ENCODE measurements at regions not wholly inside any gene's neighbourhood (a gene's known extent, or its start where the extent isn't known, plus 50 kb on each side); places are given as distances from the start of the nearest gene placed in this dataset.

DNA sequence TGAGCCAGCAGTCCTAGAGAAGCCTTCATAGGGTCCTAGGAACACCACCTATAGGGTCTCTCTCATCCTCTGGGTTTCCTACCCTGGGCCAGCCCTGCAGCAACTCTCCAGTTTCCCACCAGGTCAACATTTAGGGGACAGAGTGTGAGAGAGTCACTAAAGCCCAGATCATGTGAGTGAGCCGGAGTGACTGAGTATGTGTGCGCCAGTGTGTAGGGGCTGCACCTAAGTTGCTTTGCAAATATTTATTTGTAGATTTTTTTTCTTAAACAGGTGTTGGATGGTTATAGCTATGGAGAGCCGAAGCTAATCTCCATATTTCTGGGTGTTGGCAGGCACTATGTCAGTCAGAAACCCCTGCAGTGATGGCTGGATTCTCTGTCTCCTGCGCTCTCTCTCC is 232.5 kb upstream of the NCAM1 start:
- Histone ChIP-seq H3K36me3 (no peaks in the 10 kb centered on the region), H3K27ac (no peak overlapping the region), H3K27me3 (peaks cover 0 to 22% (median 0%) of the 10 kb centered on the region in 4 donors), H3K4me3 (no peak overlapping the region), H3K9me3 (no peaks in the 10 kb centered on the region), H3K4me1 (no peaks in the 10 kb centered on the region)
- intact Hi-C loops (cut with DNase I), result no loop called here
- TF ChIP-seq, protein P1, sequence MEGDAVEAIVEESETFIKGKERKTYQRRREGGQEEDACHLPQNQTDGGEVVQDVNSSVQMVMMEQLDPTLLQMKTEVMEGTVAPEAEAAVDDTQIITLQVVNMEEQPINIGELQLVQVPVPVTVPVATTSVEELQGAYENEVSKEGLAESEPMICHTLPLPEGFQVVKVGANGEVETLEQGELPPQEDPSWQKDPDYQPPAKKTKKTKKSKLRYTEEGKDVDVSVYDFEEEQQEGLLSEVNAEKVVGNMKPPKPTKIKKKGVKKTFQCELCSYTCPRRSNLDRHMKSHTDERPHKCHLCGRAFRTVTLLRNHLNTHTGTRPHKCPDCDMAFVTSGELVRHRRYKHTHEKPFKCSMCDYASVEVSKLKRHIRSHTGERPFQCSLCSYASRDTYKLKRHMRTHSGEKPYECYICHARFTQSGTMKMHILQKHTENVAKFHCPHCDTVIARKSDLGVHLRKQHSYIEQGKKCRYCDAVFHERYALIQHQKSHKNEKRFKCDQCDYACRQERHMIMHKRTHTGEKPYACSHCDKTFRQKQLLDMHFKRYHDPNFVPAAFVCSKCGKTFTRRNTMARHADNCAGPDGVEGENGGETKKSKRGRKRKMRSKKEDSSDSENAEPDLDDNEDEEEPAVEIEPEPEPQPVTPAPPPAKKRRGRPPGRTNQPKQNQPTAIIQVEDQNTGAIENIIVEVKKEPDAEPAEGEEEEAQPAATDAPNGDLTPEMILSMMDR (IDR thresholded peaks at IDR 0.05), result no peak
- no peak for TF ChIP-seq POLR2A (IDR thresholded peaks at IDR 0.05)
- WGBS, 2 donors, result 75 to 81% methylated on average over 3 to 4 of the region's 4 CpGs
- no peak for DNase-seq

DNA sequence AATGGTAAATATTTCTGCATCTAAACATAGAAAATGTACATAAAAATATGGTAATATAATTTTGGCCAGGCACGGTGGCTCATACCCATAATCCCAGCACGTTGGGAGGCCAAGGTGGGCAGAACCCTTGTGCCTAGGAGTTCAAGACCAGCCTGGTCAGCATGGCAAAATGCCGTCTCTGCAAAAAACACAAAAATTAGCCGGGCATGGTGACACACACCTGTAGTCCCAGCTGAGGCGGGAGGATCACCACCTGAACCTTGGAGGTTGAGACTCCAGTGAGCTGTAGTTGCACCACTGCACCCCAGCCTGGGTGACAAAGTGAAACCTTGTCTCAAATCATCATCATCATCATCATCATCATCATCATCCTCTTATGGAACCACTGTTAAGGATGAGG is 230.6 kb upstream of the NCAM1 start:
- TF ChIP-seq, protein P1 (IDR thresholded peaks at IDR 0.05), result no peak
- no peak for TF ChIP-seq POLR2A (IDR thresholded peaks at IDR 0.05)
- DNase-seq, result no peak
- 48 to 53% methylated on average over 4 to 5 of the region's 5 CpGs for WGBS, 2 donors
- intact Hi-C loops (cut with DNase I), result no loop called here
- H3K27ac ChIP-seq, result no peak overlapping the region
- no peaks in the 10 kb centered on the region for H3K36me3 ChIP-seq
- peaks cover 0 to 15% (median 0%) of the 10 kb centered on the region in 4 donors for H3K27me3 ChIP-seq
- H3K4me3 ChIP-seq, result no peak overlapping the region
- no peaks in the 10 kb centered on the region for H3K4me1 ChIP-seq
- H3K9me3 ChIP-seq, result no peaks in the 10 kb centered on the region

DNA sequence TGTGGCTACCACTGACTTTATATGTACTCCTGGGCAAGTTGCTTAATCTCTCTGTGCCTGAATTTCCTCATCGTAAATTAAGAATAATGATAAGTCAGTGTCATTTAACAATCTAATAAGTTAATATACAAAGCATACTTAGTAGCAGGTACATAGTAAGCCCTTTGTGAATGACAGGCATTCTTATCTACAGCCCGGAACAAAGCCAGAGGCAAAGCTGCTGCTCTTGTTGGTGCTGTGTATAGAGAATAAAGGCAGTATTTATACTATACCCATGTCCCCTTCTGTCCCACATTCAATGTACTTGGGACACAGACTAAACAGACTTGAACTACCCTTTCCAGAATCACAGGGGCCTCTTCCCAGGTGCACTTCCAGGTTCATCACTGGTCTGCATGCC is 229.7 kb upstream of the NCAM1 start:
- Histone ChIP-seq H3K27me3 (peaks cover 0 to 15% (median 0%) of the 10 kb centered on the region in 4 donors), H3K9me3 (no peaks in the 10 kb centered on the region), H3K4me3 (no peak overlapping the region), H3K27ac (no peak overlapping the region), H3K4me1 (no peaks in the 10 kb centered on the region), H3K36me3 (no peaks in the 10 kb centered on the region)
- no peak for DNase-seq
- intact Hi-C loops (cut with DNase I), result no loop called here
- TF ChIP-seq, protein P1 (IDR thresholded peaks at IDR 0.05), result no peak
- TF ChIP-seq POLR2A (IDR thresholded peaks at IDR 0.05), result no peak
- 69 to 77% methylated on average over 2 of the region's 2 CpGs for WGBS, 2 donors

DNA sequence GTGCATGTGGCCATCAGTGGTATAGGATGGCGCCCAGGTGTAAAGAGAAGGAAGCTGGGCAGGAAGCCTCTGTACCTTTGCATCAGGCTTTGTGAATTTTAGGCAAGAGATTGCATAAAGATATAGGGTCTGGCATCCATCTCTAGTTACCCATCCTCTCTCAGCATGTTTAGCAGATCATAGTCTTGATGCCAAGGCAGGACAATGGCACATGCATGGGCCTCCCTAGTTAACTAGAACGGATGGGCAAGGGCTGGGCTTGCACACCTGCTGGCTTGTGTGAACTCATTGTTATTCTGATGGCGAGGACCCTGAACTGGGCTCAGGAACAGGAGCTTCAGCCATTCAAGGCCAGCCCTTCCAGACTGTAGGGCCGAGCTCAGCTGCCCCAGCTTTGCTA is 229.2 kb upstream of the NCAM1 start:
- H3K4me3 ChIP-seq, result no peak overlapping the region
- no peaks in the 10 kb centered on the region for H3K9me3 ChIP-seq
- DNase-seq, result no peak
- H3K27me3 ChIP-seq, result peaks cover 0 to 15% (median 0%) of the 10 kb centered on the region in 4 donors
- no peak overlapping the region for H3K27ac ChIP-seq
- no peak for TF ChIP-seq POLR2A (IDR thresholded peaks at IDR 0.05)
- TF ChIP-seq, protein P1 (IDR thresholded peaks at IDR 0.05), result no peak
- WGBS, 2 donors, result 84% methylated on average over 2 of the region's 4 CpGs; no CpG with 5 or more reads in 1 of the 2 donors
- intact Hi-C loops (cut with DNase I), result no loop called here
- no peaks in the 10 kb centered on the region for H3K4me1 ChIP-seq
- H3K36me3 ChIP-seq, result no peaks in the 10 kb centered on the region

DNA sequence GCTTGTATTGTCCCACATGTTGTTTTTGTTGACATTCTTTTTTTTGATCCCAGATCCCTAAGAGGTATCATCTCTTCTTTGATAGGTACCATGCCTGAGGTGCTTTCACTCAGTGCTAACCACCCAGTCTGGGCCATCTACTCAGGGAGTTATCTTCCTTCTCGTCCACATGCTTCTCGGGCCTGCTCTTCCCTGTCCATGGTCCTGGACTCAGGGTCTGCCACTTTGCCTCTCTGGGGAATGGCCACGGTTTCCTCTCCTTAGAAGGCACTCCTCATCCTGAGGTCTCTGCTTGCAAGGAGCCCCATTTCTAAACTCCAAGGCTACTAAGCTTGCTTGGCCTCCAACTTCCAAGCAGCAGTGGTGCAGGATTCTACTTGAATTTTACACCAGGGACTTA is 227.0 kb upstream of the NCAM1 start:
- intact Hi-C loops (cut with DNase I), result no loop called here
- H3K9me3 ChIP-seq, result no peaks in the 10 kb centered on the region
- no peak overlapping the region for H3K27ac ChIP-seq
- H3K27me3 ChIP-seq, result no peaks in the 10 kb centered on the region
- no peaks in the 10 kb centered on the region for H3K4me1 ChIP-seq
- H3K36me3 ChIP-seq, result no peaks in the 10 kb centered on the region
- no peak overlapping the region for H3K4me3 ChIP-seq
- no peak for TF ChIP-seq POLR2A (IDR thresholded peaks at IDR 0.05)
- TF ChIP-seq, protein P1 (IDR thresholded peaks at IDR 0.05), result no peak
- DNase-seq, result no peak
- WGBS, 2 donors, result 7 to 17% methylated on average over 2 to 3 of the region's 3 CpGs
